CD14-positive monocyte (primary cell): ENCODE measurements at regions not wholly inside any gene's neighbourhood (a gene's known extent, or its start where the extent isn't known, plus 50 kb on each side); places are given as distances from the start of the nearest gene placed in this dataset.

Experiments used
- DNase-seq, 3 donors: peaks; one replicate each; pipeline ENCODE4 v3.0.0-alpha.2; 2011 to 2022
- H2AFZ ChIP-seq: 2 replicates; pipeline ENCODE4 v1.6.0; 2012; ENCODE audit warnings: mild to moderate bottlenecking, low read depth, low read length, inconsistent platforms; ENCODE audit not compliant: insufficient read depth, poor library complexity, severe bottlenecking
- H3K27ac ChIP-seq, 2 donors: 1 replicate in 1 of 2; 2 replicates in 1 of 2; pipeline ENCODE4 v1.5.1; 2012 to 2013; ENCODE audit warnings: low read length in 2 of 2, control low read depth in 1 of 2, inconsistent platforms in 1 of 2, low read depth in 1 of 2, mild to moderate bottlenecking in 1 of 2
- H3K27me3 ChIP-seq, 2 donors: one replicate each; pipeline versions ENCODE4 v1.6.0 to v1.6.1; 2011 to 2013; ENCODE audit warnings: low read length in 2 of 2; ENCODE audit not compliant: control insufficient read depth in 2 of 2, insufficient read depth in 2 of 2
- H3K36me3 ChIP-seq, 2 donors: replicated peaks in 1 of 2; 1 replicate in 1 of 2; 2 replicates in 1 of 2; pipeline versions ENCODE4 v1.5.1 to v1.6.1; 2012 to 2013; ENCODE audit warnings: low read length in 2 of 2, control low read depth in 1 of 2, inconsistent platforms in 1 of 2, mild to moderate bottlenecking in 1 of 2; ENCODE audit not compliant: insufficient read depth in 2 of 2, control insufficient read depth in 1 of 2
- H3K4me1 ChIP-seq, 2 donors: 1 replicate in 1 of 2; 2 replicates in 1 of 2; pipeline versions ENCODE4 v1.5.1 to v1.6.1; 2012 to 2013; ENCODE audit warnings: low read length in 2 of 2, control low read depth in 1 of 2, inconsistent platforms in 1 of 2, mild to moderate bottlenecking in 1 of 2, moderate library complexity in 1 of 2; ENCODE audit not compliant: insufficient read depth in 2 of 2, control insufficient read depth in 1 of 2
- H3K4me2 ChIP-seq: replicated peaks from 2 replicates; pipeline ENCODE3; 2012; ENCODE audit warnings: low read length, moderate library complexity, mild to moderate bottlenecking; ENCODE audit not compliant: poor library complexity, severe bottlenecking; ENCODE audit errors: extremely low read depth
- H3K4me3 ChIP-seq, 3 experiments: fragments of 200-600 bp in 1 of 3; sonication (generic) in 1 of 3; replicated peaks in 1 of 3; 1 replicate in 2 of 3; 2 replicates in 1 of 3; pipeline ENCODE4 v1.5.1; 2011 to 2013; ENCODE audit warnings: low read length in 3 of 3, mild to moderate bottlenecking in 3 of 3, control low read depth in 2 of 3, low read depth in 2 of 3, inconsistent platforms in 1 of 3, moderate library complexity in 1 of 3
- H3K79me2 ChIP-seq: 2 replicates; pipeline ENCODE4 v1.6.0; 2012; ENCODE audit warnings: mild to moderate bottlenecking, control low read depth, inconsistent platforms, low read length, moderate library complexity; ENCODE audit not compliant: insufficient read depth
- H3K9ac ChIP-seq: 2 replicates; pipeline ENCODE4 v1.6.0; 2017; ENCODE audit warnings: low read length, mild to moderate bottlenecking; ENCODE audit not compliant: insufficient read depth, poor library complexity, severe bottlenecking
- H3K9me3 ChIP-seq, 2 donors: replicated peaks in 1 of 2; 1 replicate in 1 of 2; 2 replicates in 1 of 2; pipeline versions ENCODE4 v1.5.1 to v1.6.1; 2012 to 2013; ENCODE audit warnings: low read length in 2 of 2, control low read depth in 1 of 2; ENCODE audit not compliant: control insufficient read depth in 1 of 2, insufficient read depth in 1 of 2
- H4K20me1 ChIP-seq: 2 replicates; pipeline ENCODE4 v1.6.0; 2012; ENCODE audit warnings: mild to moderate bottlenecking, low read length, control low read depth, moderate library complexity; ENCODE audit not compliant: insufficient read depth
- H3K27ac Mint-ChIP-seq, 7 donors: one replicate each; pipeline ENCODE4 v1.8.0; 2020; ENCODE audit warnings: mild to moderate bottlenecking in 7 of 7, mixed read lengths in 7 of 7, moderate library complexity in 6 of 7, inconsistent platforms in 2 of 7
- H3K27me3 Mint-ChIP-seq, 3 donors: one replicate each; pipeline ENCODE4 v1.8.0; 2021 to 2022; ENCODE audit warnings: low read depth in 3 of 3, mild to moderate bottlenecking in 3 of 3, mixed read lengths in 3 of 3, moderate library complexity in 3 of 3, inconsistent platforms in 1 of 3
- H3K36me3 Mint-ChIP-seq, 2 donors: one replicate each; pipeline ENCODE4 v1.8.0; 2020; ENCODE audit warnings: mixed read lengths in 2 of 2, inconsistent platforms in 1 of 2, mild to moderate bottlenecking in 1 of 2
- H3K4me1 Mint-ChIP-seq: one replicate; pipeline ENCODE4 v1.8.0; 2020; ENCODE audit warnings: mild to moderate bottlenecking, mixed read lengths
- H3K4me3 Mint-ChIP-seq, 2 donors: one replicate each; pipeline ENCODE4 v1.8.0; 2020; ENCODE audit warnings: mild to moderate bottlenecking in 2 of 2, mixed read lengths in 2 of 2, moderate library complexity in 1 of 2
- H3K9me3 Mint-ChIP-seq, 7 donors: one replicate each; pipeline ENCODE4 v1.8.0; 2020 to 2022; ENCODE audit warnings: mixed read lengths in 7 of 7, mild to moderate bottlenecking in 6 of 7, moderate library complexity in 6 of 7, inconsistent platforms in 2 of 7
- CTCF ChIP-seq: fragments of 200-600 bp; IDR thresholded peaks from one replicate; pipeline ENCODE4 v1.8.0; 2022; ENCODE audit warnings: antibody characterized with exemption, mild to moderate bottlenecking
- WGBS: methylation state at CpG from one replicate; pipeline ENCODE4 v1.1.5; 2013; ENCODE audit warnings: missing lambda C conversion rate; ENCODE audit not compliant: insufficient coverage; 5-methylcytosine and 5-hydroxymethylcytosine counted together
- intact Hi-C, 2 donors: fragments of 100-400 bp; cut with micrococcal nuclease; formaldehyde crosslinking; loops; one replicate each; pipeline versions ENCODE4 v1.15.0 to v1.15.1; 2023

DNA sequence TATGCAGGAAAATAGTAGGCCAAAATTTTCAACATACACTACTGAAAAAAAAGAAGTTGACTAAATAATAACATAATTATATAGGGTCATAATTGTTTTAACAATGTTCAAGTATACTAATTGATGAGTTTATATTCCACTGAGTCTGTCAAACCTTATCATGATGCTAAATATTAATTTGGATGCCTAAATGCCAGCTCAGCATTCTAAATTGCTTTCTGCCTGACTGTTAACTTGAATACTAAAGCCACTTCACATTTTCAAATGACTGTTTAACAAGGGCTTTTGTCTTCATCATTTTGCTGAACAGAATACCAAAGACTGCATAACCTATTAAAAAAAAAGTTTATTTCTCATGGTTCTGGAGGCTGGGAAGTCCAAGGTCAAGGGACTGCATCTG, 232.8 kb downstream of the DOK5 start:
- no peak for DNase-seq
- Mint-ChIP-seq H3K9me3 (peaks cover 0 to 5% (median 2%) of the 10 kb centered on the region in 7 donors), H3K4me1 (no peaks in the 10 kb centered on the region), H3K27me3 (peaks cover 0 to 3% (median 0%) of the 10 kb centered on the region in 3 donors), H3K36me3 (no peaks in the 10 kb centered on the region), H3K4me3 (no peak overlapping the region), H3K27ac (no peak overlapping the region)
- intact Hi-C loops, result no loop called here
- H3K9ac ChIP-seq, result no peak overlapping the region
- TF ChIP-seq CTCF, result no peak
- no peaks in the 10 kb centered on the region for H3K4me1 ChIP-seq
- H3K27me3 ChIP-seq, result no peaks in the 10 kb centered on the region
- no peaks in the 10 kb centered on the region for H4K20me1 ChIP-seq
- H3K27ac ChIP-seq, result no peak overlapping the region
- H2AFZ ChIP-seq, result no peak overlapping the region
- no peaks in the 10 kb centered on the region for H3K9me3 ChIP-seq
- H3K4me2 ChIP-seq, result no peak overlapping the region
- no peak overlapping the region for H3K4me3 ChIP-seq
- H3K36me3 ChIP-seq, result no peaks in the 10 kb centered on the region
- no peaks in the 10 kb centered on the region for H3K79me2 ChIP-seq

DNA sequence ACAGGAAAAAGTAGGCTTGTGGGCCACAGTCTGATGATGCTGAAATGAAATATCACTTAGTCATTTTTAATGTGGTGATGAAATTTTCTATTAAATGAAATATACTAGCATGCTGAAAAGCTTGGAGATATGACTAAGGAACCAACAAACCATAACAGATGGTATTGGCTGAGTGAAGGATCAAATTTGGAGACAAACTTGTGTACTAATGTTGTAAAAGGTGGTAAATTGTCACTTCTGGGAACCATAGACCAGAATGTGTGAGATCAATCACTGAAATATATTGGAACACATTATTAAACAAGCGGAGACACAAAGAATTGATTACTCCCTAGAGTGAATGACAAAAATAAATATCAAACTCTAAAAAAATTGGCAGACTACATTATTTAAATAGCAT, 232.4 kb downstream of the DOK5 start:
- no peak overlapping the region for H3K27ac ChIP-seq
- no peak overlapping the region for H3K4me3 ChIP-seq
- Mint-ChIP-seq H3K27ac (no peak overlapping the region), H3K4me1 (no peaks in the 10 kb centered on the region), H3K4me3 (no peak overlapping the region), H3K9me3 (peaks cover 0 to 5% (median 2%) of the 10 kb centered on the region in 7 donors), H3K36me3 (no peaks in the 10 kb centered on the region), H3K27me3 (peaks cover 0 to 3% (median 0%) of the 10 kb centered on the region in 3 donors)
- H3K9ac ChIP-seq, result no peak overlapping the region
- DNase-seq, result no peak
- H3K36me3 ChIP-seq, result no peaks in the 10 kb centered on the region
- no peak overlapping the region for H2AFZ ChIP-seq
- H3K79me2 ChIP-seq, result no peaks in the 10 kb centered on the region
- TF ChIP-seq CTCF, result no peak
- WGBS, result no CpG with 5 or more reads among the region's 1 CpG
- intact Hi-C loops, result no loop called here
- no peaks in the 10 kb centered on the region for H4K20me1 ChIP-seq
- no peak overlapping the region for H3K4me2 ChIP-seq
- H3K4me1 ChIP-seq, result no peaks in the 10 kb centered on the region
- H3K27me3 ChIP-seq, result no peaks in the 10 kb centered on the region
- H3K9me3 ChIP-seq, result no peaks in the 10 kb centered on the region
